ENCODE measurements at regions not wholly inside any gene's neighbourhood (a gene's known extent, or its start where the extent isn't known, plus 50 kb on each side); places are given as distances from the start of the nearest gene placed in this dataset.

GRCh38 chr15:38048001-38048455, 113.6 kb downstream of the TMCO5A start:
- TF ChIP-seq POLR2A (IDR thresholded peaks at IDR 0.05; ENCODE audit: low read depth, low read length) (no peak), TAF1 (IDR thresholded peaks at IDR 0.05; ENCODE audit: low read depth, low read length) (no peak), POU2F2 (IDR thresholded peaks at IDR 0.05; ENCODE audit: low read depth, low read length) (no peak)

All from GM12891 (cell line).